Heart left ventricle (tissue), 13 donors: ENCODE measurements at regions not wholly inside any gene's neighbourhood (a gene's known extent, or its start where the extent isn't known, plus 50 kb on each side); places are given as distances from the start of the nearest gene placed in this dataset.

ENCODE experiments used
- CTCF ChIP-seq, 12 donors: fragments of 200-600 bp; sonication (generic) in 4 of 12; IDR thresholded peaks; one replicate each; pipeline versions ENCODE4 v1.5.0 to v1.8.0; 2018 to 2022; ENCODE audit warnings: antibody characterized with exemption in 12 of 12, mild to moderate bottlenecking in 5 of 12
- POLR2A ChIP-seq, 2 donors: fragments of 450-650 bp; IDR thresholded peaks; one replicate each; pipeline ENCODE4 v1.6.1; 2017; ENCODE audit warnings: antibody characterized with exemption in 2 of 2, mild to moderate bottlenecking in 2 of 2, moderate library complexity in 2 of 2
- donor health status: ischemic (EF 13 %, LVEDD 7.1; RV severe dilation, severe dysfunction).
- donor health status: DM: no; HTN: yes; CAD: no.
- donor health status: DM: no; HTN: no; CAD: no.
- donor health status: ischemic (EF 25% LVEDD 6.9; RV normal size, moderate dysfunction).
- donor health status: ischemic (EF 25% LVEDD 5.7; RV mildly dilated, moderate dysfunction).
- donor health status: ischemic (EF 35%, LVEDD 5.7; RV mildly dilated, moderate dysfunction).
- donor health status: nonischemic (EF 11% LVEDD 7.7; RV severe dilation, severe dysfunction).
- donor health status: DM: yes; HTN: yes; CAD: no.
- donor health status: PGD.
- donor health status: ischemic (EF 29% LVEDD 5.4; RV normal size, mild dysfunction).
- donor health status: nonischemic (EF 23%, LVEDD 6.1; RV moderate dilation, normal function).

- TF ChIP-seq CTCF (IDR thresholded peaks at IDR 0.05) (no peak), POLR2A (IDR thresholded peaks at IDR 0.05) (no peak)
These were observed 85.2 kb upstream of the CLINT1 start for GRCh38 chr5:157944077-157944633.
